ENCODE measurements at regions not wholly inside any gene's neighbourhood (a gene's known extent, or its start where the extent isn't known, plus 50 kb on each side); places are given as distances from the start of the nearest gene placed in this dataset.

DNA sequence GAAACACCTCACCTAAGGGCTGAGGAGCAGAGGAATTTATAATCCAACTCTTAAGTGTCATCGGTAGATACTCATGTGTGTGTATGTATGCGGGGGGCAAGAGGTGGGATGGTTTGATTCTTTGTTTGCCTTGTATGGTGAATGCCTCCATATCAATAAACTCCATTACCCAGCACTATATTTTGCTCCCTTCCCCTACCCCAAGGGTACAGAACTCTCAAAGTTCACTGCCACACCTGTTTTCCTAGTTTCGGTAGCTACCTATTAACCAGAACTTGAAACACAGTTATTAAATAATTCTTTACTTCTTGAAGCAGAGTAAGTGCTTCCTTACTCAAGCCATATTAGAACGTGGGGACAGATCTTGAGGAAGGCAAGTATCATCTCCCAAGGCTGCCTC, 400.8 kb upstream of the SUCLG2 start:
- H3F3A ChIP-seq (ENCODE audit: low read depth): no peaks in the 10 kb centered on the region
- TF ChIP-seq, protein P1, sequence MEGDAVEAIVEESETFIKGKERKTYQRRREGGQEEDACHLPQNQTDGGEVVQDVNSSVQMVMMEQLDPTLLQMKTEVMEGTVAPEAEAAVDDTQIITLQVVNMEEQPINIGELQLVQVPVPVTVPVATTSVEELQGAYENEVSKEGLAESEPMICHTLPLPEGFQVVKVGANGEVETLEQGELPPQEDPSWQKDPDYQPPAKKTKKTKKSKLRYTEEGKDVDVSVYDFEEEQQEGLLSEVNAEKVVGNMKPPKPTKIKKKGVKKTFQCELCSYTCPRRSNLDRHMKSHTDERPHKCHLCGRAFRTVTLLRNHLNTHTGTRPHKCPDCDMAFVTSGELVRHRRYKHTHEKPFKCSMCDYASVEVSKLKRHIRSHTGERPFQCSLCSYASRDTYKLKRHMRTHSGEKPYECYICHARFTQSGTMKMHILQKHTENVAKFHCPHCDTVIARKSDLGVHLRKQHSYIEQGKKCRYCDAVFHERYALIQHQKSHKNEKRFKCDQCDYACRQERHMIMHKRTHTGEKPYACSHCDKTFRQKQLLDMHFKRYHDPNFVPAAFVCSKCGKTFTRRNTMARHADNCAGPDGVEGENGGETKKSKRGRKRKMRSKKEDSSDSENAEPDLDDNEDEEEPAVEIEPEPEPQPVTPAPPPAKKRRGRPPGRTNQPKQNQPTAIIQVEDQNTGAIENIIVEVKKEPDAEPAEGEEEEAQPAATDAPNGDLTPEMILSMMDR (conservative IDR thresholded peaks at IDR 0.05; ENCODE audit: low read length): no peak
- TF ChIP-seq EZH2phosphoT487 (IDR thresholded peaks at IDR 0.05; ENCODE audit: borderline replicate concordance): no peak
- no peak overlapping the region for H3K4me2 ChIP-seq (ENCODE audit: low read depth, low read length, poor library complexity, severe bottlenecking)
- no peaks in the 10 kb centered on the region for H3K9me3 ChIP-seq (ENCODE audit: insufficient read depth, low read depth, low read length)
- no peaks in the 10 kb centered on the region for H3K36me3 ChIP-seq (ENCODE audit: insufficient read depth, low read length)
- no peak overlapping the region for H2AFZ ChIP-seq (ENCODE audit: low read length)
- H3K79me2 ChIP-seq (ENCODE audit: insufficient read depth, low read length): no peaks in the 10 kb centered on the region
- no peaks in the 10 kb centered on the region for H4K20me1 ChIP-seq (ENCODE audit: insufficient read depth, low read length, poor library complexity, severe bottlenecking)
- H3K9me2 ChIP-seq (replicated peaks; ENCODE audit: low read depth, low read length): no peaks in the 10 kb centered on the region
- no peak overlapping the region for H3K9ac ChIP-seq (ENCODE audit: low read depth, low read length, poor library complexity, severe bottlenecking)
- H3K27me3 ChIP-seq (ENCODE audit: insufficient read depth, low read length, poor library complexity, severe bottlenecking): no peaks in the 10 kb centered on the region
- no peaks in the 10 kb centered on the region for H3K4me1 ChIP-seq (ENCODE audit: insufficient read depth, low read length, poor library complexity, severe bottlenecking)
- no peak overlapping the region for H3K4me3 ChIP-seq (ENCODE audit: low read length, poor library complexity, severe bottlenecking)

GRCh38 chr3:68049776-68050175, 395.4 kb upstream of the SUCLG2 start:
- 0 out of 2 replicates have a peak, but pooled peaks cover 5% of the 10 kb centered on the region for H3K9me2 ChIP-seq (replicated peaks; ENCODE audit: low read depth, low read length)
- no peaks in the 10 kb centered on the region for H4K20me1 ChIP-seq (ENCODE audit: insufficient read depth, low read length, poor library complexity, severe bottlenecking)
- H3K9me3 ChIP-seq (ENCODE audit: insufficient read depth, low read depth, low read length): no peaks in the 10 kb centered on the region
- TF ChIP-seq, protein P1 (conservative IDR thresholded peaks at IDR 0.05; ENCODE audit: low read length): no peak
- no peak for TF ChIP-seq EZH2phosphoT487 (IDR thresholded peaks at IDR 0.05; ENCODE audit: borderline replicate concordance)
- H3K9ac ChIP-seq (ENCODE audit: low read depth, low read length, poor library complexity, severe bottlenecking): no peak overlapping the region
- no peak overlapping the region for H3K4me2 ChIP-seq (ENCODE audit: low read depth, low read length, poor library complexity, severe bottlenecking)
- no peaks in the 10 kb centered on the region for H3K4me1 ChIP-seq (ENCODE audit: insufficient read depth, low read length, poor library complexity, severe bottlenecking)
- no peaks in the 10 kb centered on the region for H3F3A ChIP-seq (ENCODE audit: low read depth)
- no peaks in the 10 kb centered on the region for H3K79me2 ChIP-seq (ENCODE audit: insufficient read depth, low read length)
- no peak overlapping the region for H3K4me3 ChIP-seq (ENCODE audit: low read length, poor library complexity, severe bottlenecking)
- no peaks in the 10 kb centered on the region for H3K36me3 ChIP-seq (ENCODE audit: insufficient read depth, low read length)
- H2AFZ ChIP-seq (ENCODE audit: low read length): no peak overlapping the region
- H3K27me3 ChIP-seq (ENCODE audit: insufficient read depth, low read length, poor library complexity, severe bottlenecking): no peaks in the 10 kb centered on the region

GRCh38 chr3:68045976-68046375, 391.6 kb upstream of the SUCLG2 start:
- Histone ChIP-seq H2AFZ (ENCODE audit: low read length) (no peak overlapping the region), H3K36me3 (ENCODE audit: insufficient read depth, low read length) (no peaks in the 10 kb centered on the region), H3K4me3 (ENCODE audit: low read length, poor library complexity, severe bottlenecking) (no peak overlapping the region), H3K27me3 (ENCODE audit: insufficient read depth, low read length, poor library complexity, severe bottlenecking) (no peaks in the 10 kb centered on the region), H3K4me2 (ENCODE audit: low read depth, low read length, poor library complexity, severe bottlenecking) (no peak overlapping the region), H3K9me3 (ENCODE audit: insufficient read depth, low read depth, low read length) (no peaks in the 10 kb centered on the region), H3K4me1 (ENCODE audit: insufficient read depth, low read length, poor library complexity, severe bottlenecking) (no peaks in the 10 kb centered on the region), H4K20me1 (ENCODE audit: insufficient read depth, low read length, poor library complexity, severe bottlenecking) (no peaks in the 10 kb centered on the region), H3K9ac (ENCODE audit: low read depth, low read length, poor library complexity, severe bottlenecking) (no peak overlapping the region), H3K9me2 (replicated peaks; ENCODE audit: low read depth, low read length) (0 out of 2 replicates have a peak, but pooled peaks cover 5% of the 10 kb centered on the region), H3F3A (ENCODE audit: low read depth) (no peaks in the 10 kb centered on the region), H3K79me2 (ENCODE audit: insufficient read depth, low read length) (no peaks in the 10 kb centered on the region)
- no peak for TF ChIP-seq EZH2phosphoT487 (IDR thresholded peaks at IDR 0.05; ENCODE audit: borderline replicate concordance)
- TF ChIP-seq, protein P1 (conservative IDR thresholded peaks at IDR 0.05; ENCODE audit: low read length): no peak
